ENCODE measurements at regions not wholly inside any gene's neighbourhood (a gene's known extent, or its start where the extent isn't known, plus 50 kb on each side); places are given as distances from the start of the nearest gene placed in this dataset.

GRCh38 chr4:43496188-43496587 is 603.7 kb downstream of the GRXCR1 start:
- no peak for TF ChIP-seq CTCF (IDR thresholded peaks at IDR 0.05; ENCODE audit: insufficient read depth, low read length, poor library complexity, severe bottlenecking)
- no peak for TF ChIP-seq EZH2phosphoT487 (conservative IDR thresholded peaks at IDR 0.05; ENCODE audit: low read length)

Measured in SU-DHL-6 (cell line).